Sigmoid colon (tissue), 4 donors: ENCODE measurements at regions not wholly inside any gene's neighbourhood (a gene's known extent, or its start where the extent isn't known, plus 50 kb on each side); places are given as distances from the start of the nearest gene placed in this dataset.

Experiments used
- EP300 ChIP-seq, 4 donors: sonication (generic); formaldehyde crosslinking; IDR thresholded peaks; one replicate each; pipeline ENCODE4 v1.6.1; 2017; ENCODE audit warnings: antibody characterized with exemption in 4 of 4
- TF ChIP-seq, protein P1 (sequence below), 4 experiments: fragments of 450-650 bp in 3 of 4; fragments of 200-600 bp in 1 of 4; IDR thresholded peaks; one replicate each; pipeline ENCODE4 v1.5.1; 2016 to 2019; ENCODE audit warnings: antibody characterized with exemption in 4 of 4, mild to moderate bottlenecking in 3 of 4, moderate library complexity in 2 of 4

- TF ChIP-seq, protein P1, sequence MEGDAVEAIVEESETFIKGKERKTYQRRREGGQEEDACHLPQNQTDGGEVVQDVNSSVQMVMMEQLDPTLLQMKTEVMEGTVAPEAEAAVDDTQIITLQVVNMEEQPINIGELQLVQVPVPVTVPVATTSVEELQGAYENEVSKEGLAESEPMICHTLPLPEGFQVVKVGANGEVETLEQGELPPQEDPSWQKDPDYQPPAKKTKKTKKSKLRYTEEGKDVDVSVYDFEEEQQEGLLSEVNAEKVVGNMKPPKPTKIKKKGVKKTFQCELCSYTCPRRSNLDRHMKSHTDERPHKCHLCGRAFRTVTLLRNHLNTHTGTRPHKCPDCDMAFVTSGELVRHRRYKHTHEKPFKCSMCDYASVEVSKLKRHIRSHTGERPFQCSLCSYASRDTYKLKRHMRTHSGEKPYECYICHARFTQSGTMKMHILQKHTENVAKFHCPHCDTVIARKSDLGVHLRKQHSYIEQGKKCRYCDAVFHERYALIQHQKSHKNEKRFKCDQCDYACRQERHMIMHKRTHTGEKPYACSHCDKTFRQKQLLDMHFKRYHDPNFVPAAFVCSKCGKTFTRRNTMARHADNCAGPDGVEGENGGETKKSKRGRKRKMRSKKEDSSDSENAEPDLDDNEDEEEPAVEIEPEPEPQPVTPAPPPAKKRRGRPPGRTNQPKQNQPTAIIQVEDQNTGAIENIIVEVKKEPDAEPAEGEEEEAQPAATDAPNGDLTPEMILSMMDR (IDR thresholded peaks at IDR 0.05), result no peak
- no peak for TF ChIP-seq EP300 (IDR thresholded peaks at IDR 0.05)
Measured at GRCh38 chr5:10099548-10099947, 150.1 kb downstream of the ATPSCKMT start.
